Psoas muscle (tissue), 7 donors: ENCODE measurements at regions not wholly inside any gene's neighbourhood (a gene's known extent, or its start where the extent isn't known, plus 50 kb on each side); places are given as distances from the start of the nearest gene placed in this dataset.

Experiments used
- ATAC-seq, 4 donors: fragments of 200-7000 bp; cut with Tn5 transposase; one replicate each; pipeline ENCODE4 v1.9.1; 2020; ENCODE audit warnings: moderate library complexity in 3 of 4, mild to moderate bottlenecking in 2 of 4
- DNase-seq, 2 donors: peaks; one replicate each; pipeline ENCODE4 v3.0.0-alpha.2; 2020
- H3K27ac ChIP-seq: fragments of 200-600 bp; one replicate; pipeline ENCODE4 v1.8.0; 2022
- H3K27me3 ChIP-seq, 3 donors: fragments of 200-600 bp in 1 of 3; one replicate each; pipeline versions ENCODE4 v1.6.1 to v1.8.0; 2013 to 2022; ENCODE audit warnings: low read length in 2 of 3, mild to moderate bottlenecking in 2 of 3, moderate library complexity in 1 of 3; ENCODE audit not compliant: insufficient read depth in 3 of 3
- H3K36me3 ChIP-seq, 2 donors: fragments of 200-600 bp in 1 of 2; one replicate each; pipeline versions ENCODE4 v1.6.1 to v1.8.0; 2013 to 2022; ENCODE audit warnings: low read depth in 1 of 2, mild to moderate bottlenecking in 1 of 2, moderate library complexity in 1 of 2; ENCODE audit not compliant: insufficient read depth in 1 of 2
- H3K4me1 ChIP-seq: fragments of 200-600 bp; one replicate; pipeline ENCODE4 v1.8.0; 2022
- H3K4me3 ChIP-seq: fragments of 200-600 bp; one replicate; pipeline ENCODE4 v1.8.0; 2022; ENCODE audit warnings: mild to moderate bottlenecking
- H3K9me3 ChIP-seq: fragments of 200-600 bp; one replicate; pipeline ENCODE4 v1.8.0; 2022
- WGBS, 3 donors: extraction: QIAGEN DNeasy Blood & Tissue Kit; methylation state at CpG; one replicate each; pipeline versions ENCODE4 v1.1.6 to v1.1.7; 2013; 5-methylcytosine and 5-hydroxymethylcytosine counted together
- intact Hi-C, 2 donors: fragments of 100-400 bp; cut with DNase I; formaldehyde crosslinking; loops; one replicate each; pipeline versions ENCODE4 v1.11.0 to v1.14.2; 2022
- TF ChIP-seq, protein P1 (sequence below): fragments of 200-600 bp; IDR thresholded peaks from one replicate; pipeline ENCODE4 v1.8.0; 2022; ENCODE audit warnings: antibody characterized with exemption
- donor health status: healthy with polysubstance abuse.
- donor health status: DM: no; HTN: no; CAD: no; lungs with moderate emphysema.
- donor health status: Bipolar disorder and iron deficiency.
- donor health status: healthy.
- donor health status: DM: yes; HTN: yes; CAD: no.
- donor health status: DM: no; HTN: no; CAD: no.
- donor health status: DM: yes; HTN: yes; CAD: no.

DNA sequence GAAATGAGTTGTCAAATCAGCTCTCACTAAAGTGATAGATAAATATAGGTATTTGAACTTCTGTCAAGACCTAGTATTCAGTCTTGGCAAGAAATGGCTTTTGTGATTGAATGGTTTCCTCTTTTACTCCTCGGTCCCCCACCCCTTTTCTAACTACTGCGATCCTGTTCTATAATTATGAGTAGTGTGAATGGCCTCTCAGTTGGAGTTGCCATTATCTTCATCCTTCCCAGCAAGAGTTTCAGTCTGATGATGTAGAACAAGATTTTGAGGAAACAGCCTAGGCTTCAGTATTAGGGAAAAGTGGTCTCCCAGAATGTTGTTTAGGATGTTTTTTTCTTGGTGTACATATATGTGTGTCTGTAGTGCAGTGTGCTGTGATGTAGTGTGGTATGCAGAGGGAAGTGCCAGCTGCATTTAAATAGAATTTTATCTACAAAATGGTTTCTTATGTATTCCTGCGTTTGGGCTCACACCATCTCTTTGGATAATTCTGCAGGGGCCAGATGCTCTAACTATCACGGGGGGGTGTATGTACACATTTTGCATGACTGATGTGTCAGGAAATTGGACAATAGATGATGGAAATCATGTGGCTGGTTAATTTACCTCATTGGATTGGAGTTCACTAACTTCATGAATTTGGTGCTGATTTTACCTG is 180.1 kb upstream of the MMS22L start:
- Histone ChIP-seq H3K27ac (no peak overlapping the region), H3K4me1 (no peaks in the 10 kb centered on the region), H3K36me3 (no peaks in the 10 kb centered on the region), H3K4me3 (no peak overlapping the region), H3K9me3 (no peaks in the 10 kb centered on the region), H3K27me3 (no peaks in the 10 kb centered on the region)
- intact Hi-C loops, result no loop called here
- TF ChIP-seq, protein P1, sequence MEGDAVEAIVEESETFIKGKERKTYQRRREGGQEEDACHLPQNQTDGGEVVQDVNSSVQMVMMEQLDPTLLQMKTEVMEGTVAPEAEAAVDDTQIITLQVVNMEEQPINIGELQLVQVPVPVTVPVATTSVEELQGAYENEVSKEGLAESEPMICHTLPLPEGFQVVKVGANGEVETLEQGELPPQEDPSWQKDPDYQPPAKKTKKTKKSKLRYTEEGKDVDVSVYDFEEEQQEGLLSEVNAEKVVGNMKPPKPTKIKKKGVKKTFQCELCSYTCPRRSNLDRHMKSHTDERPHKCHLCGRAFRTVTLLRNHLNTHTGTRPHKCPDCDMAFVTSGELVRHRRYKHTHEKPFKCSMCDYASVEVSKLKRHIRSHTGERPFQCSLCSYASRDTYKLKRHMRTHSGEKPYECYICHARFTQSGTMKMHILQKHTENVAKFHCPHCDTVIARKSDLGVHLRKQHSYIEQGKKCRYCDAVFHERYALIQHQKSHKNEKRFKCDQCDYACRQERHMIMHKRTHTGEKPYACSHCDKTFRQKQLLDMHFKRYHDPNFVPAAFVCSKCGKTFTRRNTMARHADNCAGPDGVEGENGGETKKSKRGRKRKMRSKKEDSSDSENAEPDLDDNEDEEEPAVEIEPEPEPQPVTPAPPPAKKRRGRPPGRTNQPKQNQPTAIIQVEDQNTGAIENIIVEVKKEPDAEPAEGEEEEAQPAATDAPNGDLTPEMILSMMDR, result no peak
- no peak for ATAC-seq
- no peak for DNase-seq
- 47 to 53% (median 52%) methylated on average over 4 of the region's 4 CpGs for WGBS, 3 donors

DNA sequence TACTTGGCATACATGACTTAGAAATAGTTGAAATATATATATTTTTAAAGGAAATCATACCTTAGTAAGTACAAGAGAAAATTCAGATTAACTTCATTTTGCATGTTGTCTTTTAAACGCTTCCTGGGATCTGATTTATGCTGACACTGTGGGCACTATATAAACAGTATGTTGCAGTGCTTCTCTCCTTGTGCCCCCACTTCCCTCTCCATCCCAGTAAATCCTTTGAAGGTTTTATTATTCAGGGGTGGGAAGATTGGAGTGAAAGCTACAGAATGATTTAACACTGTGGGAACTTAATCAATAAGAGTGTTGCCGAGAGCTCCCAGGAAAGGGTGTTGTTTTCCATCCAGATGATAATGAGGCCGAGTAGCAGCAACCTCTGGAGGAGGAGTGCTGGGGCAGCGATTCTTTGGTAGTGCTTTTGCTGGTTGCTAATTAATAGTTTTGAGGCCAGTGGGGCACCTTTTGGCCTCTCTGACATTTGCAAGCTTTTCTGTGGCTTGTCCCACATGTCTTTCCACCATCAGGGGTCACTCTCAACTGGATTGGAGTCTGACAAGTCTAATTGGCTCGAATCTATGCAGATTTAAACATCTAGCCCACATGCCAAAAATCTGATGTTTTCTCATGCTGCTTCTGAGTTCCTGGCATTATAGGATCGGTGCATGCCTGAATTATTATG is 183.0 kb upstream of the MMS22L start:
- Histone ChIP-seq H3K27ac (no peak overlapping the region), H3K27me3 (no peaks in the 10 kb centered on the region), H3K36me3 (no peaks in the 10 kb centered on the region), H3K4me1 (no peaks in the 10 kb centered on the region), H3K9me3 (no peaks in the 10 kb centered on the region), H3K4me3 (no peak overlapping the region)
- TF ChIP-seq, protein P1, result no peak
- no peak for DNase-seq
- no peak for ATAC-seq
- intact Hi-C loops, result no loop called here
- WGBS, 3 donors, result 18 to 21% (median 18%) methylated on average over 6 of the region's 6 CpGs

DNA sequence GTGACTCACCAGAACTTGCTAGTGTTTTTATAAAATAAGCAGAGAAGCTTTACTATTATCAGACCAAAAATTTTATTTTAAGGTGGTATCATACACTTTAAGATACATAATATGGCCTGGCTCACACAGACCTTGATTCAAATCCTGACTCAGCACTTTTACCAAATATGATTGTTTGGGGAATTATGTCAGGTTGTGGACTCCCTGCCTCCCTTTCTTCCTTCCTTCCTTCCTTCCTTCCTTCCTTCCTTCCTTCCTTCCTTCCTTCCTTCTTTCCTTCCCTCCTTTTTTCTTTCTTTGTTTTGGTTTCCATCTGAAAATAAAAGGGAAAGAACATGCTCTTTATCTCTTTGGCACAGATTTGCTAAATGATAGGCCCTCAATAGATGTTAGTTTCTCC is 186.0 kb upstream of the MMS22L start:
- ATAC-seq, result no peak
- H3K4me1 ChIP-seq, result no peaks in the 10 kb centered on the region
- intact Hi-C loops, result no loop called here
- H3K27ac ChIP-seq, result no peak overlapping the region
- H3K36me3 ChIP-seq, result no peaks in the 10 kb centered on the region
- H3K9me3 ChIP-seq, result no peaks in the 10 kb centered on the region
- no peaks in the 10 kb centered on the region for H3K27me3 ChIP-seq
- TF ChIP-seq, protein P1, result no peak
- H3K4me3 ChIP-seq, result no peak overlapping the region
- DNase-seq, result no peak

DNA sequence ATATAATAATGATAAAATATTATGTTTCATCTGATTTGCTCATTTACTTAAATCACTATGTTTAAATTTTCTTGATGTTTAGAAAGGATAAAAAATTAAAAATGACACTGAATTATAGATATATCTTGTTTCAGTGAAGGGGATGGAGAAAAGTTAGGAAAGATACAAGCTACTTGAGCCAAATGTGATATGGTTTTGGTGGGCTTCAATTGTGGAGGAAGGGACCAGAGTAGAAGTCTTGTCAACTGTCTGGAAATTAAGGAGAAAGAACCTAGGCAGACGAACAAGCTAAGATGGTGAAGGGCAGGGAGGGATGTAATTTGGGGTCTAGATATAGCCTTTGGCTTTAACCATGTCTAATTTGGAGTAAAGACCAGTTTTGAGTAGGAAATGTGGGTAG is 186.4 kb upstream of the MMS22L start:
- H3K4me1 ChIP-seq, result no peaks in the 10 kb centered on the region

More for the DNA sequence above, 186.4 kb upstream of the MMS22L start:
- no peaks in the 10 kb centered on the region for H3K36me3 ChIP-seq
- TF ChIP-seq, protein P1, result no peak
- H3K27ac ChIP-seq, result no peak overlapping the region
- WGBS, 3 donors, result 57 to 79% (median 59%) methylated on average over 1 of the region's 1 CpG
- H3K9me3 ChIP-seq, result no peaks in the 10 kb centered on the region
- H3K27me3 ChIP-seq, result no peaks in the 10 kb centered on the region
- intact Hi-C loops, result no loop called here
- no peak for DNase-seq
- no peak overlapping the region for H3K4me3 ChIP-seq
- ATAC-seq, result no peak
